ENCODE measurements at regions not wholly inside any gene's neighbourhood (a gene's known extent, or its start where the extent isn't known, plus 50 kb on each side); places are given as distances from the start of the nearest gene placed in this dataset.

DNA sequence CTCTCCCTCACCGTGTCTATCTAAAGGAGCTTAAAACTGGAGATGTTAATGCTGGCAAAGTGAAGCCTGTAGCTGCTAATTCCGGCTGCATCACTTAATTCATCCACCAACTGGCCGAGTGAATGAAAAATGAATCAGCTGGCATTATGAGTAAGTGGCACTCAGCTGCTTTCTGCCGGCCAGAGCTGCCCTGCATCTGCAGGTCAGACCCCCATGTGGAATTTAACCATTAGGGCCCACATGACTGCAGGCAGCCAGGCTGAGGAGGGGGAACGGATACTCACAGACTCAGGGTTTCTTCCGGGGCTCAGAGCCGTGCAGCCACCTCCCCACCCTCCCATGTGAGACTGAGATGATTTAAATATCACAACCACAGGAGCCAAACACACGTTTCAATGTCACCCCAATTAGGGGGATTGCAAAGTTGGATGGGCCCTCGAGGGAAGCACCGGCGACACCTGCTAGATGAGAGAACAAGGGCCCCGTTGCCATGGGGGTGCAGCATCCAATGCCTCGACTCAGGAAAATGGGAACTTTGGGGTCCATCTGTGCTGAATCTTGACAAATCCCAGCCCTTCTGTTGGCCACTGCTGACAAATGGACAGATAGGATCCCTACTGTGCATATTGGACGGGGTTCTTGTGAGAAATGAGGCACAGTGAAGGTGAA lies 115.6 kb upstream of the ALDH1B1 start:
- no peak for DNase-seq
- in situ Hi-C loops (cut with MboI; ENCODE audit: low pct_unique_long_range_greater_than_20kb, low sequenced_read_pairs), result loop anchor here (25.0 kb wide), 1 partner anchor 115 kb away; no protein-coding TSS in a partner anchor

DNA sequence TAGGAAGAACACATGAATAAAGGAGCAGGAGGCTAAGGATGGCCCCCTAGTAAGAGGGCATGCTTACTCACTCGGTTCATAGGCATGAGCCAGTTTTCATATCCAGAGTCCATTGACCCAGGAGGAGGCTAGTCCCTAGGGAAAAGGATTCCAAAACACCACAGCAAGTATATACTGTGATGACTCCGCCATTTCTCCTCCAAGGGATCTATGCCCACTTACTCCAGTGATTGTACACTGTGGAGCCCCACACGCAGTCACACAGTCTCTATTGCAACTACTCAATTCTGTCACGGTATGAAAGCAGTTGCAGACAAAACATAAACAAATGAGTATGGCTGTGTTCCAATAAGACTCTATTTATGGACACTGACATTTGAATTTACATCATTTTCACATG lies 117.7 kb upstream of the ALDH1B1 start:
- no peak for DNase-seq

DNA sequence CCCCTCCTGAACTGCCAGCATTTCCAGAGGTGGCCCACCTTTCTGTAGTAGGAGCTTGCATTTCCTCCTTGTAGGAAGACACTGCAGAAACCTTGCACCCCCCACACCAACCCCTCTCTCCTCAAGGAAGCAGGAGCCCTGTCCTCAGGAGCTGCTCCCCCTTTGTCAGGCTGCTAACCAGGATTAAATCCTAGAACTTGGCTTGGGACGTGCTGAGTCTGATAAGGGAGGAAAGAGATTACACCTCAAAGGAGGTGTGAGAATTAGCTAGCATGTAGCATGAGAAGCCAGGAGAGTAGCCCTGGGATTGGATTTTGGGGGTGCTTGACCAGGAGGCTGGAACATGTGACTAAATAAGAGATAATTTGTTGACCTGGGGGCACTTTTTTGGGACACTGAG lies 119.8 kb upstream of the ALDH1B1 start:
- in situ Hi-C loops (cut with MboI; ENCODE audit: low pct_unique_long_range_greater_than_20kb, low sequenced_read_pairs), result no loop called here
- DNase-seq, result no peak

More for the DNA sequence above, 117.7 kb upstream of the ALDH1B1 start:
- in situ Hi-C loops (cut with MboI; ENCODE audit: low pct_unique_long_range_greater_than_20kb, low sequenced_read_pairs), result loop anchor here (25.0 kb wide), 1 partner anchor 112 kb away; no protein-coding TSS in a partner anchor

DNA sequence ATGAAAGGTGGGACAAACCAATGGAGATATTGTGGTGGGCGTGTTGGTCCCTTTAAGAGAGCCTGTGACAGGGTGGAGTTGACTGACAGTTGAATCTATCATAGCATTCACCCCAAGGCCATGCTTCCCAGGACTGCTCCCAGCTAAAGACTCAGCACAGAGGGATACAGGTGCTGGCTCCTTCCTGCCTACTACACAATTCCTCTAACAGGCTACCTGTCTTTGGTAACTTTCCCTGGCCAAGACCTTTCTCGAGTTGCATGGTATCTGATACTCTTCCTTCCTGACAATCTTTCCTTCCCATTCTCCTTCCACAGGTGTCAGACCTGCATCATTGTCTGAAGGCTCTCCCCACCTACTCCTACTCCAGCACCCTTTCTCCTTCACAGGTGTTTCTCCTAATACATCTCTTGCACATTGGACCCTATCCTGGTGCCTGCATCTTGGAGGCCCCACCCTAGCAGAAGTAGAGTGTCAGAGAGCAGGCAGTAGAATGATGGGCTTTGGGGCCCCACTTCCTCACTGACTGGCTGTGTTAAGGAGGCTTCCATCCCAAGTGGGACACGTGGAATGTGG lies 120.7 kb upstream of the ALDH1B1 start:
- in situ Hi-C loops (cut with MboI; ENCODE audit: low pct_unique_long_range_greater_than_20kb, low sequenced_read_pairs), result no loop called here
- no peak for DNase-seq

DNA sequence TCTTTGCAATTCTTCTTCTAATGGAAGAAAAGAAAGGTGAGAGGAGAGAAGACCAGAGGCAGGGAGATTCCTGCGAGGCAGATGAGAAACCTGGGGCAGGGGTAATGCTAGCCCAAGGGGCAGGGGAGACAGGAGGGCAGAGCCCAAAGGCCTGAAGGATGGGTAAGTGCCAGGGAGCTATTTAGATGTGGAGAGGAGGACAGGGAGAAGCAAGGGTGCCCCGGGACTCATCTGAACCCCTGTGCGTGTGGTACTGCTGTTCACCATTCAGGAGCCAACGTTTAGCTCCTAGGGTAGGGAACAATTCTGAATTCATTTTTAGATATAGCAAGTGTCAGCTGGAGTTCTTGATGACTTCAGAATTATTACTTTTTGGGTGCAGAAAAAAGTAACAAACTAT lies 122.7 kb upstream of the ALDH1B1 start:
- no peak for DNase-seq
- in situ Hi-C loops (cut with MboI; ENCODE audit: low pct_unique_long_range_greater_than_20kb, low sequenced_read_pairs), result no loop called here

DNA sequence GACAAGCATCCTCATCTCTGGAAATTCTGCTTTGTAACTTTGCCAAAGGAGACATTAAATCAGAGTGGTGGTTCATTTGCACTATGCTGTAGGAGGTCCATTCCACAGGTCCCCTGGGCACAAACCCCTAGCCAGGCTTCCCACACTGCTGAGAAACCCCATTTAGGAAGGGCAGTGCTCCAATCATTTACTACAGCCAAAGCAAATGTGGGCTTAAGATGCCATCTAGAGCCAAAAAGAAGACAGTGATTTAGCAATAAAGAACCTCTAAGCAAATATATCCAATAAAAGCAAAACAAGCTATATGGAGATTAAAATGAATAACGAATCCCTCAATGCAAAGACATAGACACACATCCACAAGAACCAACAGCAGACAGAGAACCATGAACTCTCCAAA lies 129.0 kb upstream of the ALDH1B1 start:
- in situ Hi-C loops (cut with MboI; ENCODE audit: low pct_unique_long_range_greater_than_20kb, low sequenced_read_pairs), result no loop called here

DNA sequence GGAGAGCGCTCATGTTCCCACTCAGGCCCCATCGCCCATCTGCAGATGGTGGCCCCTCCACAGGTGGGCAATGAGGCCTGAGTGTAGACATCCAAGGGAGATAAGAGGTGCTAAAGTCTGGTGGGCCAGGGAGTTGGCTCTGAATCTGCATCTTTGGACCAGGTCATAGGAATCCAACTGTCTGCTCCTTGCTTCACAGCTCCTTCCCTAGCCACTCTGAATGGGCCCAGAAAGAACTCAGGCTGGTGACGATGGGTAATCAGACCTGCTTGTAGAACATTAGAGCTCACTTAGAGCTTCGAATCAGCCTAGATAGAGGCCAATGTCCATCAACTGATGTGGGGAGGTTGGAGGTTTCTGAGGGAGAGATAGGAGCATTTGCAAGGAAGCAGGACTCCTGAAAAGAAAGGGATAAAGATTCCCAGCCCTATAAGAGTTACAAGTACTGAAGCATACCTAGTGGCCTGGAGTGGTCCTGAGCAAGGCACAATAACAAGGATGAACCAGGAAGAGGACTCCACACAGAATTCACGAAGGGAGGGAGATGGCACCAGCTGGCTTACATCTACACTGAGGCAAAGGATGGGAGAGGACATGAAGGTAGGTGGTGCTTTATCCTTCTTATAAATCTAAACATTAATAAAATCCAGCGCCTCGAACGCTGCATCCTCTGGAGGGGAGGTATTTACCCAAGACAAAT lies 132.8 kb upstream of the ALDH1B1 start:
- DNase-seq, result no peak
- in situ Hi-C loops (cut with MboI; ENCODE audit: low pct_unique_long_range_greater_than_20kb, low sequenced_read_pairs), result no loop called here

More for the DNA sequence above, 129.0 kb upstream of the ALDH1B1 start:
- DNase-seq, result no peak

DNA sequence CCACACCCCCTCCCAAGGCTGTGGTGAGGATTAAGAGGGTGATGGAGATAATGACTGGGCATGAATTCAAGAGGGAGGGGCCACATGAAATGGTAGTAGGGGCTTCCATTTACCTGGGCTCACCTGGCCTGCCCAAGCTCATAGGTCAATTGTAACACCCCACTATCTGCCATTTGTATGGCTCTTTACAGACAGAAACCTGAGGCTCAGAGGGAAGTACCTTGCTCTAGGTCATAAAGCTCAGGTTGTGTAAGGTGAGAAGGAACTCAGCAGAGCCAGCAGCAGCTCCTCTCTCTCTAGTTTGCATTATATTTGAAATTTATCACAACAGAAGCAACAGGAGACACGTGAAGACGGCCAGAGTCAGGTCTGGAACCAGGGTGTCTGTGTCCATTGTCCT lies 133.4 kb upstream of the ALDH1B1 start:
- in situ Hi-C loops (cut with MboI; ENCODE audit: low pct_unique_long_range_greater_than_20kb, low sequenced_read_pairs), result no loop called here

DNA sequence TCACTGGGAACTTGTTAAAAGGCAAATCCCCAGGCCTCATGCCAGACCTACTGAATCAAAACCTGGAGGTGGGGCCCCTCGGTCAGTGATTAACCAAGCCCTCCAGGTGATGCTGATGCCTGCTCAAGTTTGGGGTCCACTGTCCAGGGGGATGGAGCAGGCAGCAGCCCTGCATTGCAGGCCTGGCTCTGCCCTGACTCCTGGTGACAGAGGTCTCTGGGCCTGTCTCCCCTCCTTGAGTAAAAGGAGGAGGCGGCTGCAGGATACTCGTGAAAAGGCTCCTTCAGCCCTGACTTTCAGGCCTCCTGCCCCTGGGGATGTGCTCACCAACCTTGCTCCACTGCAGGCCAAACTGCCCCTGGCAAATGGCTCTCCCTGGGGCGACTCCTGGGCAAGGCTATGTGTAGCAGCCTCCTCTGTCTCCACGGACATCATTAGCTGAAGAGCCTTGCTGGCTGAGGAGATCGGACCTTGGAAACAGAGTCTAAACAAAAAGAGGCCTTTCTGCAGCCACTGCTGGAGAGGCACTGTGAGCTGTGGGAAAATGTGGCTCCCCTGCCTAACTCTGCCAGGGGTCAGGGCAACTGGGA lies 134.8 kb upstream of the ALDH1B1 start:
- in situ Hi-C loops (cut with MboI; ENCODE audit: low pct_unique_long_range_greater_than_20kb, low sequenced_read_pairs), result no loop called here
- DNase-seq, result no peak

More for the DNA sequence above, 133.4 kb upstream of the ALDH1B1 start:
- DNase-seq, result no peak

DNA sequence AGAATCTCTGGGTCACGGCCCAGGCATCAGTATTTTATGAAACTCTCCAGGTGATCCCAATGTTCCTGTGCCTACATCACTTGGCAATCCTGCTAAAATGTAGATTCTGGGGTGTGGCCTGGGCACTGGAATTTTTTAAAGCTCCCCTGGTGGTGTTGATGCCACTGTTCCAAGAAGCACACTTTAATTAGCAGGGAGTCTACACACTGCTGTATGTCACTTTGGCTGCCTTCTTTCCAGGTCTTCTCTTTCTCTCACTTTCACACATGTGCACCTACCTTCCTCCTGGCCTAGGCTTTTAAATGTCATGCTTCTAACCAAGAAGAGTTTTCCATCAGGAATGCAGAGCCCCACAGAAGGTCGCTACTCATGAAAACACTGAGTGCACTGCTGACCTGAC lies 136.0 kb upstream of the ALDH1B1 start:
- no peak for DNase-seq
- in situ Hi-C loops (cut with MboI; ENCODE audit: low pct_unique_long_range_greater_than_20kb, low sequenced_read_pairs), result no loop called here

DNA sequence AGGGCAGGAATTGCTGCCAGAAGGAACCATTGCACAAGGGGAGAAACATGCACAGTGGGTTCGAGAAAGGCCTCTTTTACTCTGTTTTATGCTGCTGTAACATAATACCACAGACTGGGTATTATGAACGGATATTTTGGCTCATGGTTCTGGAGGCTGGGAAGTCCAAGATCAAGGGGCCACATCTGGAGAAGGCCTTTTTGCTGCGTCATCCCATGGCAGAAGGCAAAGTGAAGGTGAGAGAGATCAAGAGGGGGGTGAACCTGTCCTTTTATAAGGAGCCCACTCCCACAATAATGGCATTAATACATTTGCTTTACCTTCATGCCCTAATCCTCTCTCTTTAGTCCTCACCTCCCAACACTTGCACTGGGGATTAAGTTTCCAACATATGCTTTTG lies 136.9 kb upstream of the ALDH1B1 start:
- DNase-seq, result no peak
- in situ Hi-C loops (cut with MboI; ENCODE audit: low pct_unique_long_range_greater_than_20kb, low sequenced_read_pairs), result no loop called here

DNA sequence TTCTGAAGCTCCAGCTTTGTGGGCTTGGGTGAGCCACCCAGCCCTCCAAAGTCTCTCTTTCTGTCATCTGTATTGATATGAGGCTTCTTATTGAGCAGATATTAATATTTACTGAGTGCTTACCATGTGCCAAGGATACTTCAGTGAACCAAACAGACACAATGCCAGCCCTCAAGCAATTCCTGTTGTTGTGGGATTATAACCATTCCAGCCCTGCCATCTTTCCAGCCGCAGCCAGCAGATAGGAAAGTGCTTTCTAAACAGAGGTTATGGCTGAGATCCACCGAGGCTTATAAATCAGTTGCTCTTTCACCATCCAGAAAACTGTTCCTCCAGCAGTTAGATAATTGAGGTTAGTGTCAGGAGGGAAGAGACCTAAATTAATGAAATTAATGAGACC lies 137.7 kb upstream of the ALDH1B1 start:
- DNase-seq, result no peak
- in situ Hi-C loops (cut with MboI; ENCODE audit: low pct_unique_long_range_greater_than_20kb, low sequenced_read_pairs), result no loop called here

DNA sequence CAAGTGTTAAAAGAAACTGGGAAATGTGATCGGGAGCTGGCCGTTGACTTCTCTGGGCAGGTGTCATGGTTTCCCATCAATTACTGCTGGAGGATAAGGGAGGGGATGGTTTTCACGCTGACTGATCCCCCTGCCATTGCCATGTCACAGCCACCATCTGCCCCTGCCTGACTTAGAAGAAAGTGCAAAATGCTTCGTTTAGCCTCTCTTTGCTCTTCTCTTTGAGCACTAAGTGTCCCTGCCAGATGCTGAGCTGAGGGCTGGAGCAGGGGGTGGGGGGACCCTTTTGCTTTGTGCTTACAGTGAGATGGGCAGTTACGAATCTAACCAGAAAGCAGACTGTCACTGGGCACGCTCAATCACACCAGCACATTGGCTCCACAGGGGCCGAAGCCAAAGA lies 138.4 kb upstream of the ALDH1B1 start:
- in situ Hi-C loops (cut with MboI; ENCODE audit: low pct_unique_long_range_greater_than_20kb, low sequenced_read_pairs), result no loop called here
- DNase-seq, result no peak

DNA sequence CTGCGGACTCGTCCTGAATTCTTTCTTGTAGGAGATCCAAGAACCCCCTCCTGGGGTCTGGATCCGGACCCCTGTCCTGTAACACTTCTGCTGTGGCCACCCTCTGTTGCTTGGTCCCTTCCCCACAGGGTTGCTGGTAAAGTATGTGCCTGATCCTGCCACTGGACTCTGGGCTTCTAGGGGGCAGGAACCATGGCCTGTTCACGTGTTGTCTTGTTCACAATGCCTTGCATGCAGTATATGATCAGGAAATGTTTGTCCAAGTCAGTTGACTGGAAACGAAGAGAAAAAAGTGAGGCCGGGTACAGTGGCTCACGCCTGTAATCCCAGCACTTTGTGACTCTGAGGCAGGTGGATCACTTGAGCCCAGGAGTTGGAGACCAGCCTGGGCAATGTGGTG lies 139.3 kb upstream of the ALDH1B1 start:
- in situ Hi-C loops (cut with MboI; ENCODE audit: low pct_unique_long_range_greater_than_20kb, low sequenced_read_pairs), result no loop called here
- no peak for DNase-seq

DNA sequence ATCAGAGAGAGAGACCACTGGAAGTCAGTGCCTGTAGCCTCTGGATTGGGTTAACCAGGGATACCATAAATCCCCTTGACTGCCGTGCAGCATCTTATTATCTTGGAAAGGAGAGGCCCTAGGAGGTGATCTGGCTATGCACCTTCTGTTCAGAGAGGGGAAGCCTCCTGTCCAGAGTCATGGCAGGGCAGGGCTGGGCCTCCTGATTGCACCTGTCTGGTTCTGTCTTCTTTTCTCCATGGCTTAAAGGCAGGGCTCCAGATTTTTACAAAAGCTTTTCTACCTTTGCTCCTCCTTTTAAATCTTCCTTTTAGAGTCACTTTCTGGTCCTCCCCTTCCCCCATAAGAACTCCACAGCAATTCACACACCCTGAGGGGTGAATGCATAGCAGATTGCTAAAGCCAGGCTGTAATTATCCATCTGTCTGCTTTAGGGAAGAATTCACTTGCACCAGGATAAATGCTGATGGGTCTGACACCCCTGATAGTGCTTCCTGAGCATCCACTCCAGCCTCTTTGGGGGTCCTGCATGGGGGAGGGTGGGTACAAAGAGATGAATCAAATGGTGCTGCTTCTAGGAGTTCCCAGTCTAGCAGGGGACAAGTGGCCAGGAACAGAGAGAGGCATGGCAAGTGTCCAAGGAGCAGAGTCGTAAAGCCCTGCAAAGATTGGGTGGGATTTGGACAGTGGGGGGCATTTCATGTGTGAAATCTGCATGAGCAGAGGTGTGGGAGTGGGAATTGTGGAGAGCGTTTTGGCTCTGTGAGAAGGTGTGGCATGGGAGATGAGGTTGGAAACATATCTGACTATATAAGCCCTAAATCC lies 141.3 kb upstream of the ALDH1B1 start:
- in situ Hi-C loops (cut with MboI; ENCODE audit: low pct_unique_long_range_greater_than_20kb, low sequenced_read_pairs), result no loop called here
- no peak for DNase-seq

DNA sequence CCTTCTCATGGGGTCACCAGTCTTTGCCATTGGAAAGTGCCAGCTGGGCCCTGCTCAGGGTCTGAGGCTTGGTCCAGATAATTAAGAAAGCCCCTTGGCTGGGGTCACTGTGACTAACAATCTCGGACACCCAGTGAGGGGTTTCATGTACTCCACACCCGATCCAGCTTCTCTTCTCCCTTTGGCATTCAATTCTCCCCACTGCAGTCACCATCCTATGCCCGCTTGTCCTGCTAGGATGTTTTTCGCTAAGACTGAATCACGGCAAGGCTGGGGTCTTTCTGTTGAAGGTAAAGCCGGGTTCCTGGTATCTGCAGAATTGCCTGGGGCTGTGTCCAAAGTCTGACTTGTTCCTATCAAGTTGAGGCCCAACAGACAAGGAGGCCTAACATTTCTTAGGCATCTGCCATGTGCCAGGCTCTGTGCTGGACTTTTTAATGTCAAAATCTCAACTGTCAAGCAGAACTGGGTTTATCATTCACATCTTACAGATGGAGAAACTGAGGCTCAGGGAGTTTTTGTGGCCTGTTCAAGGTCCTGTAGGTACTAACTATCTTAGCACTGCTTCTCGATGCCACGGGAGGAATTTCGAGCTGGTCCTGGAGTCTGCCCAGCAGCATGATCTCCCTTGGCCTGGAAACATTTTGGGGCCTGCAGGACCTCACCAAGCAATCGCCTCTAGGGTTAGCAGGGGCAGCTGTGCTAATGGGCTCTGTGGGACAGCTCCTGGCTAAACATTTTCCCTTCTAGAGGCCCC lies 142.0 kb upstream of the ALDH1B1 start:
- DNase-seq, result no peak
- in situ Hi-C loops (cut with MboI; ENCODE audit: low pct_unique_long_range_greater_than_20kb, low sequenced_read_pairs), result no loop called here

DNA sequence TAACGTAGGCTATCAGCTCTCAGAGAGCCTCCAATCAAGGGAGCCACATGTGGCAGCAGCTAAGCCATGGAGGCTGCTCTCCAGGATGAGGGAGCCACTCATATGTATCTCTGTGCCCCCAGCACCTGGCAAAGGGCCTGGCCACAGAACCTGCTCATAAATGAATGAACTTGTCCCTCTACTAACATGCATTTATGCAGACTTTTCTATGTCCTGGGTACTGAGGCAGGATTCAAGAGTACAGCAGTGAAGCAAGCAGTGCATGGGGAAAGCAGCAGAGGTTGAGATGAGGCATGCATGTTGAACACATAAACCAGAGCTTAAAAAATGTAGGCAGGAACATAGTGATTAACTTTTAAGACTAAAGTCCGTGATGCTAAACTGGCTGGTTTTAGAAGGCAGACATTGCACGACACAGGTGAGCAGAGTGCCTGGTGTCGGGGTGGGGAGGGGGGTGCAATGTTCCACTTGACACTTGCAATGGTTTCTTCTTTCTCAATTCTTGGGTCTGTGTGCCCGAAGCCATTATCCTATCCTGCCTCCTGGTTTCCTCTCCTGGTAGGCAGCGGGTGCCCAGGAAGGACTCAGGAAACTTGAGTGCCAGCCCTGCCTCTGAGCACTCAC lies 142.8 kb upstream of the ALDH1B1 start:
- in situ Hi-C loops (cut with MboI; ENCODE audit: low pct_unique_long_range_greater_than_20kb, low sequenced_read_pairs), result no loop called here

DNA sequence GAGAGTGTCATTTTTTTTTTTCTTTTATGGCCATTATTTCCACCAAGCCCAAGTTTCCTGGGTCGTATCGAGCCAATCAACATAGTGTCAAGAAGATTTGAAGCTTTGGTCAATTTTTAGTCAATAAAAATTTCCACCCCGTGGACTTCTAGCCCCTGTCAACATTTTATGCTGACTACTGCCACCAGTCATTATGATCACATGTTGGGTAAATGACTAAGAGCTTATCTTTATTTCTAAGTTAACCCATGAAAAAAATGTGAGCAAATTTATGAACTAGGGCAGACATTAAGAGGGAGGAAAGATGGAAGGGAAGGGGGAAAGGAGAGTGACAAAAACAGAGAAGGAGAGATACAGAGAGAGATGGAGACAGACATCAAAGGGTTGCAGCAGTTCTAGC lies 143.5 kb upstream of the ALDH1B1 start:
- DNase-seq, result no peak
- in situ Hi-C loops (cut with MboI; ENCODE audit: low pct_unique_long_range_greater_than_20kb, low sequenced_read_pairs), result no loop called here

More for the DNA sequence above, 142.8 kb upstream of the ALDH1B1 start:
- DNase-seq, result no peak
